K562 (cell line): ENCODE measurements at regions not wholly inside any gene's neighbourhood (a gene's known extent, or its start where the extent isn't known, plus 50 kb on each side); places are given as distances from the start of the nearest gene placed in this dataset.

Experiments used
- ZNF699 ChIP-seq: fragments of 250-450 bp; sonication (Bioruptor Pico); IDR thresholded peaks from 2 replicates; pipeline ENCODE4 v1.8.0; 2021; ENCODE audit warnings: mild to moderate bottlenecking, moderate library complexity; ENCODE audit not compliant: insufficient replicate concordance
- TF ChIP-seq, protein P1 (sequence below): sonication (generic); formaldehyde crosslinking; IDR thresholded peaks from 2 replicates; pipeline ENCODE4 v1.8.1; 2023; ENCODE audit warnings: missing genetic modification reagents, mild to moderate bottlenecking, borderline replicate concordance
- TF ChIP-seq, protein P2 (sequence below): sonication (generic); formaldehyde crosslinking; IDR thresholded peaks from 2 replicates; pipeline ENCODE4 v1.8.0; 2022; ENCODE audit warnings: mild to moderate bottlenecking, missing genetic modification reagents, borderline replicate concordance
- TF ChIP-seq, protein P3 (sequence below): sonication (generic); formaldehyde crosslinking; IDR thresholded peaks from 2 replicates; pipeline ENCODE4 v1.8.1; 2023; ENCODE audit warnings: mild to moderate bottlenecking, missing genetic modification reagents

DNA sequence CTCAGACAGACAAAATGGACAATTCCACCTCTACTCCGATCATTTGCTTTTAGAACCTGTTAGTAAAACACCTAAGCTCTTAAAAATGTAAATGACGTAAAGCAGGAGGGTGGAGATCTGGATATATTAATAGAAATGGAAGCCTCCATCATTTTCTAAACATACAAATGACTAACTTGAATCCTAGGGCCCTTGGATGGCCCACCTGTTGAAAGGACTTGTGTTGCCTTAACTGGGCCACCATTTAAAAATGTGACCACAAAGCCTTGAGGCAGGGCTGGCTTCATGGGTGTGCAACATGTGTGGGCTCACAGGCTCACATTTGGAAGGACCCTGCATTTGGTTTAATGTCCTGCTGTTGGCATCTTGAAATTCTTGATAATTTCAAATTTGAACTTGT, 131.5 kb upstream of the PRMT8 start (continued):
- TF ChIP-seq, protein P1, sequence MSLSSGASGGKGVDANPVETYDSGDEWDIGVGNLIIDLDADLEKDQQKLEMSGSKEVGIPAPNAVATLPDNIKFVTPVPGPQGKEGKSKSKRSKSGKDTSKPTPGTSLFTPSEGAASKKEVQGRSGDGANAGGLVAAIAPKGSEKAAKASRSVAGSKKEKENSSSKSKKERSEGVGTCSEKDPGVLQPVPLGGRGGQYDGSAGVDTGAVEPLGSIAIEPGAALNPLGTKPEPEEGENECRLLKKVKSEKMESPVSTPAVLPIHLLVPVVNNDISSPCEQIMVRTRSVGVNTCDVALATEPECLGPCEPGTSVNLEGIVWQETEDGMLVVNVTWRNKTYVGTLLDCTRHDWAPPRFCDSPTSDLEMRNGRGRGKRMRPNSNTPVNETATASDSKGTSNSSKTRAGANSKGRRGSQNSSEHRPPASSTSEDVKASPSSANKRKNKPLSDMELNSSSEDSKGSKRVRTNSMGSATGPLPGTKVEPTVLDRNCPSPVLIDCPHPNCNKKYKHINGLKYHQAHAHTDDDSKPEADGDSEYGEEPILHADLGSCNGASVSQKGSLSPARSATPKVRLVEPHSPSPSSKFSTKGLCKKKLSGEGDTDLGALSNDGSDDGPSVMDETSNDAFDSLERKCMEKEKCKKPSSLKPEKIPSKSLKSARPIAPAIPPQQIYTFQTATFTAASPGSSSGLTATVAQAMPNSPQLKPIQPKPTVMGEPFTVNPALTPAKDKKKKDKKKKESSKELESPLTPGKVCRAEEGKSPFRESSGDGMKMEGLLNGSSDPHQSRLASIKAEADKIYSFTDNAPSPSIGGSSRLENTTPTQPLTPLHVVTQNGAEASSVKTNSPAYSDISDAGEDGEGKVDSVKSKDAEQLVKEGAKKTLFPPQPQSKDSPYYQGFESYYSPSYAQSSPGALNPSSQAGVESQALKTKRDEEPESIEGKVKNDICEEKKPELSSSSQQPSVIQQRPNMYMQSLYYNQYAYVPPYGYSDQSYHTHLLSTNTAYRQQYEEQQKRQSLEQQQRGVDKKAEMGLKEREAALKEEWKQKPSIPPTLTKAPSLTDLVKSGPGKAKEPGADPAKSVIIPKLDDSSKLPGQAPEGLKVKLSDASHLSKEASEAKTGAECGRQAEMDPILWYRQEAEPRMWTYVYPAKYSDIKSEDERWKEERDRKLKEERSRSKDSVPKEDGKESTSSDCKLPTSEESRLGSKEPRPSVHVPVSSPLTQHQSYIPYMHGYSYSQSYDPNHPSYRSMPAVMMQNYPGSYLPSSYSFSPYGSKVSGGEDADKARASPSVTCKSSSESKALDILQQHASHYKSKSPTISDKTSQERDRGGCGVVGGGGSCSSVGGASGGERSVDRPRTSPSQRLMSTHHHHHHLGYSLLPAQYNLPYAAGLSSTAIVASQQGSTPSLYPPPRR (CRISPR knock-in tag), result no peak
- TF ChIP-seq, protein P2, sequence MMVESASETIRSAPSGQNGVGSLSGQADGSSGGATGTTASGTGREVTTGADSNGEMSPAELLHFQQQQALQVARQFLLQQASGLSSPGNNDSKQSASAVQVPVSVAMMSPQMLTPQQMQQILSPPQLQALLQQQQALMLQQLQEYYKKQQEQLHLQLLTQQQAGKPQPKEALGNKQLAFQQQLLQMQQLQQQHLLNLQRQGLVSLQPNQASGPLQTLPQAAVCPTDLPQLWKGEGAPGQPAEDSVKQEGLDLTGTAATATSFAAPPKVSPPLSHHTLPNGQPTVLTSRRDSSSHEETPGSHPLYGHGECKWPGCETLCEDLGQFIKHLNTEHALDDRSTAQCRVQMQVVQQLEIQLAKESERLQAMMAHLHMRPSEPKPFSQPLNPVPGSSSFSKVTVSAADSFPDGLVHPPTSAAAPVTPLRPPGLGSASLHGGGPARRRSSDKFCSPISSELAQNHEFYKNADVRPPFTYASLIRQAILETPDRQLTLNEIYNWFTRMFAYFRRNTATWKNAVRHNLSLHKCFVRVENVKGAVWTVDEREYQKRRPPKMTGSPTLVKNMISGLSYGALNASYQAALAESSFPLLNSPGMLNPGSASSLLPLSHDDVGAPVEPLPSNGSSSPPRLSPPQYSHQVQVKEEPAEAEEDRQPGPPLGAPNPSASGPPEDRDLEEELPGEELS (CRISPR knock-in tag), result no peak
- no peak for TF ChIP-seq ZNF699 (CRISPR knock-in tag)
- TF ChIP-seq, protein P3, sequence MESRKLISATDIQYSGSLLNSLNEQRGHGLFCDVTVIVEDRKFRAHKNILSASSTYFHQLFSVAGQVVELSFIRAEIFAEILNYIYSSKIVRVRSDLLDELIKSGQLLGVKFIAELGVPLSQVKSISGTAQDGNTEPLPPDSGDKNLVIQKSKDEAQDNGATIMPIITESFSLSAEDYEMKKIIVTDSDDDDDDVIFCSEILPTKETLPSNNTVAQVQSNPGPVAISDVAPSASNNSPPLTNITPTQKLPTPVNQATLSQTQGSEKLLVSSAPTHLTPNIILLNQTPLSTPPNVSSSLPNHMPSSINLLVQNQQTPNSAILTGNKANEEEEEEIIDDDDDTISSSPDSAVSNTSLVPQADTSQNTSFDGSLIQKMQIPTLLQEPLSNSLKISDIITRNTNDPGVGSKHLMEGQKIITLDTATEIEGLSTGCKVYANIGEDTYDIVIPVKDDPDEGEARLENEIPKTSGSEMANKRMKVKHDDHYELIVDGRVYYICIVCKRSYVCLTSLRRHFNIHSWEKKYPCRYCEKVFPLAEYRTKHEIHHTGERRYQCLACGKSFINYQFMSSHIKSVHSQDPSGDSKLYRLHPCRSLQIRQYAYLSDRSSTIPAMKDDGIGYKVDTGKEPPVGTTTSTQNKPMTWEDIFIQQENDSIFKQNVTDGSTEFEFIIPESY (CRISPR knock-in tag), result no peak
